Left ventricle myocardium inferior (tissue), 1 donor: ENCODE measurements at regions not wholly inside any gene's neighbourhood (a gene's known extent, or its start where the extent isn't known, plus 50 kb on each side); places are given as distances from the start of the nearest gene placed in this dataset.

Source experiments
- DNase-seq: peaks from one replicate; pipeline ENCODE4 v3.0.0-alpha.2; 2020
- H3K27ac ChIP-seq: fragments of 200-600 bp; replicated peaks from 2 replicates; pipeline ENCODE4 v1.8.0; 2021
- H3K27me3 ChIP-seq: fragments of 200-600 bp; 2 replicates; pipeline ENCODE4 v1.8.0; 2021; ENCODE audit warnings: low read depth
- H3K36me3 ChIP-seq: fragments of 200-600 bp; 2 replicates; pipeline ENCODE4 v1.8.0; 2021
- H3K4me1 ChIP-seq: fragments of 200-600 bp; 2 replicates; pipeline ENCODE4 v1.8.0; 2021
- H3K4me3 ChIP-seq: fragments of 200-600 bp; 2 replicates; pipeline ENCODE4 v1.8.0; 2021; ENCODE audit warnings: mild to moderate bottlenecking, moderate library complexity
- H3K9me3 ChIP-seq: fragments of 200-600 bp; replicated peaks from 2 replicates; pipeline ENCODE4 v1.8.0; 2021
- intact Hi-C: fragments of 100-400 bp; cut with micrococcal nuclease; formaldehyde crosslinking; loops from one replicate; pipeline ENCODE4 v1.11.0; 2022
- TF ChIP-seq, protein P1 (sequence below): fragments of 200-600 bp; IDR thresholded peaks from 2 replicates; pipeline ENCODE4 v1.8.0; 2021; ENCODE audit warnings: antibody characterized with exemption, mild to moderate bottlenecking, borderline replicate concordance
- donor health status: DM: no; HTN: yes; CAD: no; lungs with severe emphysema.

DNA sequence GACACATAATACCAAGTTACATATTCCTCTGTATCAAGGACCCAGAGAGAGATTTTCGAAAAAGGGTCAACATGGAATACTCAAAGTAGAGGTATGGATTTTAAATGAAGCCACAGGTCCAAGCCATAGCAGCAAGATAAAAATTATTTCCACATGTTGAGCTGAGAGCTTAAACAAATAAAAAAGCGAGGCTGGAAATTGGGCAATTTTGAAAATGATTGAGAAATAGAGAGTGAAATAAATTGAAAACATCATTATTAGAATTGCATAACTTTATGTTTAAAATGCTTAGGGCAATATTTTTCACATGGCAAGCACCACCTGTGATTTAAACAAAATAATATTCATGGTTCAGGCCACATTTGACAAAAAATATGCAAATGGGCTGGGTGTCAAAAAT, 1251.0 kb upstream of the USP15 start:
- no peak overlapping the region for H3K27ac ChIP-seq
- intact Hi-C loops = no loop called here
- peaks cover 18% of the 10 kb centered on the region for H3K9me3 ChIP-seq
- H3K4me3 ChIP-seq = no peak overlapping the region
- no peak for DNase-seq
- H3K36me3 ChIP-seq = no peaks in the 10 kb centered on the region
- H3K27me3 ChIP-seq = no peaks in the 10 kb centered on the region
- no peaks in the 10 kb centered on the region for H3K4me1 ChIP-seq
- TF ChIP-seq, protein P1, sequence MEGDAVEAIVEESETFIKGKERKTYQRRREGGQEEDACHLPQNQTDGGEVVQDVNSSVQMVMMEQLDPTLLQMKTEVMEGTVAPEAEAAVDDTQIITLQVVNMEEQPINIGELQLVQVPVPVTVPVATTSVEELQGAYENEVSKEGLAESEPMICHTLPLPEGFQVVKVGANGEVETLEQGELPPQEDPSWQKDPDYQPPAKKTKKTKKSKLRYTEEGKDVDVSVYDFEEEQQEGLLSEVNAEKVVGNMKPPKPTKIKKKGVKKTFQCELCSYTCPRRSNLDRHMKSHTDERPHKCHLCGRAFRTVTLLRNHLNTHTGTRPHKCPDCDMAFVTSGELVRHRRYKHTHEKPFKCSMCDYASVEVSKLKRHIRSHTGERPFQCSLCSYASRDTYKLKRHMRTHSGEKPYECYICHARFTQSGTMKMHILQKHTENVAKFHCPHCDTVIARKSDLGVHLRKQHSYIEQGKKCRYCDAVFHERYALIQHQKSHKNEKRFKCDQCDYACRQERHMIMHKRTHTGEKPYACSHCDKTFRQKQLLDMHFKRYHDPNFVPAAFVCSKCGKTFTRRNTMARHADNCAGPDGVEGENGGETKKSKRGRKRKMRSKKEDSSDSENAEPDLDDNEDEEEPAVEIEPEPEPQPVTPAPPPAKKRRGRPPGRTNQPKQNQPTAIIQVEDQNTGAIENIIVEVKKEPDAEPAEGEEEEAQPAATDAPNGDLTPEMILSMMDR = no peak

DNA sequence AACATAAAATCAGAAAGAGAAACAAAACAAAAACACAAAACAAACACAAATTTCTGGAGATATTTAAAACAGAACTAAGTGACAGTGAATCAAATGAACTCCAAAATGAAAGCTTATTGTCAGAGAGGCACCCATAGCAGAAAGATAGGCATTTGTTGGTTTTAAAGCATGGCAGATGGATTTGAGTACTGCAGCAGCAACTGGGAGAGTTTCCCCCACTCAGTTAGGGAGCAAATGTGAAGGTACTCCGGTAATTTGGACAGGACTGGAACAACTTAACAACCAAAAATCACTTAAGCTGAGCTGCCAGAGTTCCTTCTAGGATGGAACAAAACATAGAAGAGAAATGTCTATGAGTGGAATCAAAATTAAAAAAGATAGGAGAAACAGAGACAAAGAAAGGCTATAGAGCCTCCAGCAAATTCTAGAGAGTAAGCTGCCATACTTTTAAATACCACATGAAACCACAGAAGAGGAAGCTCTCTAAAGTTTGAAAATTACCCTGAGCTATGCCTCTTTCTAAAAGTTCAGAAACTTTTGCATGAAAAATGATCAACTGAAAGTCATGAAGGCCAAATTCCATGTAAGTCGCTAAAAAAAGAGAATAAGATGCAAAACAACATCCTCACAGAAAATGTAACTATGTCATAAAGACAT, 1248.3 kb upstream of the USP15 start:
- no peak overlapping the region for H3K4me3 ChIP-seq
- H3K9me3 ChIP-seq = peaks cover 17% of the 10 kb centered on the region
- H3K4me1 ChIP-seq = no peaks in the 10 kb centered on the region
- H3K27me3 ChIP-seq = no peaks in the 10 kb centered on the region
- intact Hi-C loops = no loop called here
- H3K36me3 ChIP-seq = no peaks in the 10 kb centered on the region
- no peak for DNase-seq
- TF ChIP-seq, protein P1 = no peak
- no peak overlapping the region for H3K27ac ChIP-seq

DNA sequence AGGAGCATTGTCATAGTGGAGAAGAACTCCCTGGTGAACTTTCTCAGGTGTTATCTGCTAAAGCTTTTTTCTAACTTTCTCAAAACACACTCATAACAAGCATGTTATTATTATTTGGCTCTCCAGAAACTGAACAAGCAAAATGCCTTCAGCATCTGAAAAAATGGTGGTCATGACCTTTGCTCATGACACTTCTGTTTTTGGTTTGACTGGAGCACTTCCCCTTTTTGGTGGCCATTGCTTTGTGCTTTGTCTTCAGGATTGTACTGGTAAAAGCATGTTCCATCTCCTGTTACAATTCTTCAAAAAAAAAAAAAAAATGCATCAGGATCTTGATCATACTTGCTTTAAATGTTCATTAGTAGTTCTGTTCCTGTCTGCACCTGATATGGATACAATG, 1241.6 kb upstream of the USP15 start:
- Histone ChIP-seq H3K4me1 (no peaks in the 10 kb centered on the region), H3K27ac (no peak overlapping the region), H3K27me3 (no peaks in the 10 kb centered on the region), H3K36me3 (no peaks in the 10 kb centered on the region), H3K4me3 (no peak overlapping the region), H3K9me3 (peaks cover 17% of the 10 kb centered on the region)
- TF ChIP-seq, protein P1 = no peak
- DNase-seq = no peak
- intact Hi-C loops = no loop called here

DNA sequence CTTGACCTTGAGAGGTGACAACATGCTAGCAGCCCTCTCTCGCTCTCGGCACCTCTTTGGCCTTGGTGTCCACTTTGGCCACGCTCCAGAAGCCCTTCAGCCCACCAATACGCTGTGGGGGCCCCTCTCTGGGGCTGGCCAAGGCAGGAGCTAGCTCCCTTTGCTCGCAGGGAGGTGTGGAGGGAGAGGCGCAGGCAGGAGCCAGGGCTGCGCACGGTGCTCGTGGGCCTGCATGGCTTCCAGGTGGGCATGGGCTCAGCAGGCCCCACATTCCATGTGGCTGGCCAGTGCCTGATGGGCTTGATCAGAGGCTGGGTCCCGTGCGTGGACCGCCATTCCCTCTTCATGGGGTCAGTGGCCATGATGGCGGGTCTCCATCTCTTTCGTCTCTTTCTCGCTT, 1237.0 kb upstream of the USP15 start:
- intact Hi-C loops = no loop called here
- H3K27ac ChIP-seq = no peak overlapping the region
- DNase-seq = no peak

DNA sequence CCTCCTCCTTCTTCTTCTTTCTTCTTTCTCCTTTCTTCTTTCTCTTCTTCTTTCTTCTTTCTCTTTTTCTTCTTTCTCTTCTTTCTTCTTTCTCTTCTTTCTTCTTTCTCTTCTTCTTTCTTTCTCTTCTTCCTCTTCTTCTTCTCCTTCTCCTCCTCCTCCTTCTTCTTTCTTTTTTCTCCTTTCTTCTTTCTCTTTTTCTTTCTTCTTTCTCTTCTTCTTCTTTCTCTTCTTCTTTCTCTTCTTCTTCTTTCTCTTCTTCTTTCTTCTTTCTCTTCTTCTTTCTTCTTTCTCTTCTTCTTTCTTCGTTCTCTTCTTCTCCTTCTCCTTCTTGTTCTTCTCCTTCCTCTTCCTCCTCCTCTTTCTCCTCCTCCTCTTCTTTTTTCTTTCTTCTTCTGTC, 1230.7 kb upstream of the USP15 start:
- TF ChIP-seq, protein P1 = no peak

More for the DNA sequence above, 1237.0 kb upstream of the USP15 start:
- Histone ChIP-seq H3K36me3 (no peaks in the 10 kb centered on the region), H3K4me1 (no peaks in the 10 kb centered on the region), H3K27me3 (no peaks in the 10 kb centered on the region), H3K4me3 (no peak overlapping the region), H3K9me3 (peaks cover 36% of the 10 kb centered on the region)
- TF ChIP-seq, protein P1 = no peak

More for the DNA sequence above, 1230.7 kb upstream of the USP15 start:
- Histone ChIP-seq H3K4me3 (no peak overlapping the region), H3K9me3 (peaks cover 34% of the 10 kb centered on the region), H3K4me1 (no peaks in the 10 kb centered on the region), H3K27me3 (no peaks in the 10 kb centered on the region), H3K36me3 (no peaks in the 10 kb centered on the region), H3K27ac (no peak overlapping the region)
- intact Hi-C loops = no loop called here
- no peak for DNase-seq
